ENCODE measurements at regions not wholly inside any gene's neighbourhood (a gene's known extent, or its start where the extent isn't known, plus 50 kb on each side); places are given as distances from the start of the nearest gene placed in this dataset.

GRCh38 chr5:167489202-167489601, 802.2 kb upstream of the WWC1 start:
- Mint-ChIP-seq H3K27ac (no peak overlapping the region), H3K4me3 (no peak overlapping the region), H3K4me1 (no peaks in the 10 kb centered on the region), H3K9me3 (ENCODE audit: low read depth) (peaks cover 12% of the 10 kb centered on the region), H3K27me3 (no peaks in the 10 kb centered on the region), H3K36me3 (ENCODE audit: low read depth) (no peaks in the 10 kb centered on the region)
- CTCF ChIA-PET: no interaction called here
- DNase-seq: no peak
- intact Hi-C loops (cut with DNase I, micrococcal nuclease): no loop called here
- POLR2A ChIA-PET: no interaction called here
- ATAC-seq: peak; percentile 71

GRCh38 chr5:167503926-167504720, 787.3 kb upstream of the WWC1 start:
- CTCF ChIA-PET: interaction anchor here (0.6 kb wide), 1 partner anchor 383 kb away, joined by 3 read pairs; no protein-coding TSS in a partner anchor
- ATAC-seq (no peak), DNase-seq (no peak)
- POLR2A ChIA-PET: no interaction called here
- no peaks in the 10 kb centered on the region for H3K4me1 Mint-ChIP-seq
- no peaks in the 10 kb centered on the region for H3K27me3 Mint-ChIP-seq
- no peaks in the 10 kb centered on the region for H3K36me3 Mint-ChIP-seq (ENCODE audit: low read depth)
- no peak overlapping the region for H3K27ac Mint-ChIP-seq
- peaks cover 3% of the 10 kb centered on the region for H3K9me3 Mint-ChIP-seq (ENCODE audit: low read depth)
- intact Hi-C loops (cut with DNase I, micrococcal nuclease): no loop called here
- H3K4me3 Mint-ChIP-seq: no peak overlapping the region

- Mint-ChIP-seq H3K36me3 (ENCODE audit: low read depth) (no peaks in the 10 kb centered on the region), H3K4me3 (no peak overlapping the region), H3K27ac (no peak overlapping the region), H3K27me3 (no peaks in the 10 kb centered on the region), H3K9me3 (ENCODE audit: low read depth) (no peaks in the 10 kb centered on the region), H3K4me1 (no peaks in the 10 kb centered on the region)
- ChIA-PET POLR2A (no interaction called here), CTCF (no interaction called here)
- ATAC-seq (no peak), DNase-seq (no peak)
- intact Hi-C loops (cut with DNase I, micrococcal nuclease): no loop called here
These were observed 783.8 kb upstream of the WWC1 start for GRCh38 chr5:167507463-167508233.

- DNase-seq: no peak
- POLR2A ChIA-PET: no interaction called here
- no peaks in the 10 kb centered on the region for H3K4me1 Mint-ChIP-seq
- no peak for ATAC-seq
- H3K36me3 Mint-ChIP-seq (ENCODE audit: low read depth): no peaks in the 10 kb centered on the region
- CTCF ChIA-PET: interaction anchor here (0.8 kb wide), 1 partner anchor 149 kb away, joined by 4 read pairs; no protein-coding TSS in a partner anchor
- intact Hi-C loops (cut with DNase I, micrococcal nuclease): no loop called here
- H3K27me3 Mint-ChIP-seq: no peaks in the 10 kb centered on the region
- no peak overlapping the region for H3K27ac Mint-ChIP-seq
- H3K9me3 Mint-ChIP-seq (ENCODE audit: low read depth): no peaks in the 10 kb centered on the region
- no peak overlapping the region for H3K4me3 Mint-ChIP-seq
These were observed 782.4 kb upstream of the WWC1 start for GRCh38 chr5:167509076-167509475.

GRCh38 chr5:167511276-167511675, 780.2 kb upstream of the WWC1 start:
- intact Hi-C loops (cut with DNase I, micrococcal nuclease): no loop called here
- Mint-ChIP-seq H3K4me1 (no peaks in the 10 kb centered on the region), H3K27me3 (no peaks in the 10 kb centered on the region), H3K9me3 (ENCODE audit: low read depth) (no peaks in the 10 kb centered on the region), H3K4me3 (no peak overlapping the region), H3K36me3 (ENCODE audit: low read depth) (no peaks in the 10 kb centered on the region), H3K27ac (no peak overlapping the region)
- ATAC-seq (no peak), DNase-seq (no peak)
- POLR2A ChIA-PET: no interaction called here
- CTCF ChIA-PET: no interaction called here

- ChIA-PET CTCF (no interaction called here), POLR2A (no interaction called here)
- intact Hi-C loops (cut with DNase I, micrococcal nuclease): no loop called here
- Mint-ChIP-seq H3K27me3 (no peaks in the 10 kb centered on the region), H3K27ac (no peak overlapping the region), H3K4me3 (no peak overlapping the region), H3K36me3 (ENCODE audit: low read depth) (no peaks in the 10 kb centered on the region), H3K9me3 (ENCODE audit: low read depth) (no peaks in the 10 kb centered on the region), H3K4me1 (no peaks in the 10 kb centered on the region)
- DNase-seq: no peak
- no peak for ATAC-seq
These were observed 779.3 kb upstream of the WWC1 start for GRCh38 chr5:167512111-167512510.

- POLR2A ChIA-PET: no interaction called here
- CTCF ChIA-PET: no interaction called here
- no peaks in the 10 kb centered on the region for H3K36me3 Mint-ChIP-seq (ENCODE audit: low read depth)
- no peak for ATAC-seq
- no peaks in the 10 kb centered on the region for H3K9me3 Mint-ChIP-seq (ENCODE audit: low read depth)
- intact Hi-C loops (cut with DNase I, micrococcal nuclease): no loop called here
- H3K27me3 Mint-ChIP-seq: no peaks in the 10 kb centered on the region
- no peak overlapping the region for H3K4me3 Mint-ChIP-seq
- no peak for DNase-seq
- H3K4me1 Mint-ChIP-seq: no peaks in the 10 kb centered on the region
- no peak overlapping the region for H3K27ac Mint-ChIP-seq
These were observed 778.1 kb upstream of the WWC1 start for GRCh38 chr5:167513381-167513780.

GRCh38 chr5:167514461-167514860, 777.0 kb upstream of the WWC1 start:
- intact Hi-C loops (cut with DNase I, micrococcal nuclease): no loop called here
- POLR2A ChIA-PET: no interaction called here
- H3K27me3 Mint-ChIP-seq: no peaks in the 10 kb centered on the region
- H3K36me3 Mint-ChIP-seq (ENCODE audit: low read depth): no peaks in the 10 kb centered on the region
- CTCF ChIA-PET: no interaction called here
- no peaks in the 10 kb centered on the region for H3K4me1 Mint-ChIP-seq
- H3K9me3 Mint-ChIP-seq (ENCODE audit: low read depth): no peaks in the 10 kb centered on the region
- no peak overlapping the region for H3K4me3 Mint-ChIP-seq
- DNase-seq (no peak), ATAC-seq (no peak)
- no peak overlapping the region for H3K27ac Mint-ChIP-seq

GRCh38 chr5:167525004-167525403, 766.4 kb upstream of the WWC1 start:
- no peak overlapping the region for H3K27ac Mint-ChIP-seq
- no peaks in the 10 kb centered on the region for H3K4me1 Mint-ChIP-seq
- no peaks in the 10 kb centered on the region for H3K27me3 Mint-ChIP-seq
- DNase-seq (no peak), ATAC-seq (no peak)
- H3K36me3 Mint-ChIP-seq (ENCODE audit: low read depth): no peaks in the 10 kb centered on the region
- CTCF ChIA-PET: no interaction called here
- POLR2A ChIA-PET: no interaction called here
- H3K4me3 Mint-ChIP-seq: no peak overlapping the region
- H3K9me3 Mint-ChIP-seq (ENCODE audit: low read depth): no peaks in the 10 kb centered on the region
- intact Hi-C loops (cut with DNase I, micrococcal nuclease): no loop called here

- Mint-ChIP-seq H3K27ac (no peak overlapping the region), H3K9me3 (ENCODE audit: low read depth) (no peaks in the 10 kb centered on the region), H3K27me3 (no peaks in the 10 kb centered on the region), H3K36me3 (ENCODE audit: low read depth) (no peaks in the 10 kb centered on the region), H3K4me1 (no peaks in the 10 kb centered on the region), H3K4me3 (no peak overlapping the region)
- ChIA-PET POLR2A (no interaction called here), CTCF (no interaction called here)
- intact Hi-C loops (cut with DNase I, micrococcal nuclease): no loop called here
- no peak for DNase-seq
- no peak for ATAC-seq
These were observed 762.8 kb upstream of the WWC1 start for GRCh38 chr5:167528651-167529050.

GRCh38 chr5:167530548-167530947, 760.9 kb upstream of the WWC1 start:
- no peak for DNase-seq
- H3K36me3 Mint-ChIP-seq (ENCODE audit: low read depth): no peaks in the 10 kb centered on the region
- ChIA-PET POLR2A (no interaction called here), CTCF (no interaction called here)
- no peak overlapping the region for H3K4me3 Mint-ChIP-seq
- no peaks in the 10 kb centered on the region for H3K27me3 Mint-ChIP-seq
- H3K27ac Mint-ChIP-seq: no peak overlapping the region
- no peak for ATAC-seq
- no peaks in the 10 kb centered on the region for H3K9me3 Mint-ChIP-seq (ENCODE audit: low read depth)
- no peaks in the 10 kb centered on the region for H3K4me1 Mint-ChIP-seq
- intact Hi-C loops (cut with DNase I, micrococcal nuclease): no loop called here
